ENCODE measurements at regions not wholly inside any gene's neighbourhood (a gene's known extent, or its start where the extent isn't known, plus 50 kb on each side); places are given as distances from the start of the nearest gene placed in this dataset.

DNA sequence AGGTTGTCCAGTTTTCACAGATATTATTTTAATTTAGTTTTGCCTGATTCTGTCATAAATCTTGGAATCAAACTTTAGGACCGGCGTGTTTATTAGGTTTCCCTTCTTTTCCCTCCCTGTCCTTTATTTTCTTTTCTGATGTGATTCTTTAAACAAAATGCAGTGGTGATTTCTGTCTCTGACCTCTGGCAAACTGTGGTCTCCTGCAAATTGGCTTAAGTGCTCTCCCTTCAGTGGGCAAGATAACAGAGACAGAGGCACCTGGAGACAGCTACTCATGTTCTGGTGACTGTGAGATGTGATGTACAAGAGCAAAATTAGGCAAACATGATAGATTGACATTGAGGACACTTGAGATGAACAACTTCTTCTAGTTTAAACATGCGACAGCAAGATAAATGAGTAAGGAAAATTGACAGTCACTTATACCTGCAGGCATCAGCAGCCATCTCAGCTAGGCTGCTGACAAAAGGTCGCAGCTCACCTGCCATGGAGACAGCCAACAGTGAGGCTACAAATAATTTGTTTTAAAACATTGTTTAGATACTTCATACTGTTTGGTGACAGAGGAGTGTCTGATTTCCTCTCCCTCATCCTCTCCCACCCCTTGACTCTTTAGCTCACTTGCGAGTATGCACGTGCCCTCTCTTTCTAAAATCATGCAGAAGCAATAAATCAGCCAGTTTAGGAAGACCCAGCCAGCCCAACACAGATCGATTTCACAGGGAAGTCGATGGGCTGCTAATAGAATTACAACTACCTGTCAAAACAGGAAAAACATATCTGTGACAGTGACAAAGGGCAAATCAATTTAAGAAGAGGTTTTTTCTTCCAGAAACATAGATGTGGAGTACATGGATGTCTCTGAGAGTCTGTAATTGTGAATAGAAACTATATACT lies 63.4 kb upstream of the MAP3K7 start:
- Histone ChIP-seq H3K4me1 (ENCODE audit: low read depth) (no peaks in the 10 kb centered on the region), H3K36me3 (ENCODE audit: low read depth) (no peaks in the 10 kb centered on the region), H3K9me3 (no peaks in the 10 kb centered on the region), H3K4me3 (no peak overlapping the region)
- TF ChIP-seq, protein P1, sequence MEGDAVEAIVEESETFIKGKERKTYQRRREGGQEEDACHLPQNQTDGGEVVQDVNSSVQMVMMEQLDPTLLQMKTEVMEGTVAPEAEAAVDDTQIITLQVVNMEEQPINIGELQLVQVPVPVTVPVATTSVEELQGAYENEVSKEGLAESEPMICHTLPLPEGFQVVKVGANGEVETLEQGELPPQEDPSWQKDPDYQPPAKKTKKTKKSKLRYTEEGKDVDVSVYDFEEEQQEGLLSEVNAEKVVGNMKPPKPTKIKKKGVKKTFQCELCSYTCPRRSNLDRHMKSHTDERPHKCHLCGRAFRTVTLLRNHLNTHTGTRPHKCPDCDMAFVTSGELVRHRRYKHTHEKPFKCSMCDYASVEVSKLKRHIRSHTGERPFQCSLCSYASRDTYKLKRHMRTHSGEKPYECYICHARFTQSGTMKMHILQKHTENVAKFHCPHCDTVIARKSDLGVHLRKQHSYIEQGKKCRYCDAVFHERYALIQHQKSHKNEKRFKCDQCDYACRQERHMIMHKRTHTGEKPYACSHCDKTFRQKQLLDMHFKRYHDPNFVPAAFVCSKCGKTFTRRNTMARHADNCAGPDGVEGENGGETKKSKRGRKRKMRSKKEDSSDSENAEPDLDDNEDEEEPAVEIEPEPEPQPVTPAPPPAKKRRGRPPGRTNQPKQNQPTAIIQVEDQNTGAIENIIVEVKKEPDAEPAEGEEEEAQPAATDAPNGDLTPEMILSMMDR (IDR thresholded peaks at IDR 0.05) = no peak
- DNase-seq (no peak), ATAC-seq (no peak)
- intact Hi-C loops (cut with DNase I, micrococcal nuclease) = no loop called here

- Histone ChIP-seq H3K4me1 (ENCODE audit: low read depth) (no peaks in the 10 kb centered on the region), H3K36me3 (ENCODE audit: low read depth) (no peaks in the 10 kb centered on the region), H3K4me3 (no peak overlapping the region), H3K9me3 (no peaks in the 10 kb centered on the region)
- DNase-seq (no peak), ATAC-seq (no peak)
- intact Hi-C loops (cut with DNase I, micrococcal nuclease) = no loop called here
- TF ChIP-seq, protein P1 (IDR thresholded peaks at IDR 0.05) = no peak
These were observed 62.0 kb upstream of the MAP3K7 start for GRCh38 chr6:90648873-90649272.

DNA sequence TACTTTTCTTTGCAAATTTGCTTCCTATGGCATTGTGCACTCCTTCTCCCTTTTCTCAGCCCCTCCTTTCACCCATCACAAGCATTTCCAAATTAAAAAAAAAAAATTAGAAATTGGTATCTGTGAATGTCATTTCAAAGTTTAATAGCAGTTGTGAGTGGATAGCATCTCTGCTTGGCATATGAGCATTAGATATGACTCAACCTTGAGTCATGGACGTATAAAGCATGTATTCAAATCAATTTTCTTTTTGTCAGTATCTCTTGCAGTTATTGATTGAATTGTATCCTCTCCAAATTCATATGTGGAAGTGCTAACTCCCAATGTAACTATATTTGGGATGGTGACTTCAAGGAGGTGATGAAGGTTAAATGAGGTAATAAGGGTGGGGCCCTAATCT lies 60.1 kb upstream of the MAP3K7 start:
- TF ChIP-seq, protein P1 (IDR thresholded peaks at IDR 0.05) = no peak
- no peaks in the 10 kb centered on the region for H3K36me3 ChIP-seq (ENCODE audit: low read depth)
- DNase-seq = no peak
- no peak overlapping the region for H3K4me3 ChIP-seq
- intact Hi-C loops (cut with DNase I, micrococcal nuclease) = no loop called here
- ATAC-seq = no peak
- no peaks in the 10 kb centered on the region for H3K9me3 ChIP-seq
- H3K4me1 ChIP-seq (ENCODE audit: low read depth) = no peaks in the 10 kb centered on the region

DNA sequence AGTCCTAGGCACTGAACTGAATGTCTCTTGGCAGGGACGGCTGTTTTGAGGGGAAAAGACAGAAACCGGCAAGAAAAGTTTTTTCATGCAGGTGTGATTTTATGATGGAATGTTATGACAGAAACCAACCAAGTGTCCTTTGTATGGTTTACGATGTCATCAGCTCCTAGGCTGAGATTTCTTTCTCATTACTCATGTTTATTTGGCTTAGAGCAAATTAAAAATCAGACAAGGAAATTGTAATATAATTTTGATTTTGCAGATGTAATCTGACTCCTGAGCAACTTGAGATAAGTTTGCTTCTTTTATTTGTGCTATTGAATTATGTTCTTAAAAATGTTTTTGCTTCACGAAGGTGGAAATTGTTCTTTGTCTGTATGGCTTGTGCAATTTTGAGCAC lies 58.8 kb upstream of the MAP3K7 start:
- H3K4me1 ChIP-seq (ENCODE audit: low read depth) = no peaks in the 10 kb centered on the region
- intact Hi-C loops (cut with DNase I, micrococcal nuclease) = no loop called here
- TF ChIP-seq, protein P1 (IDR thresholded peaks at IDR 0.05) = no peak

DNA sequence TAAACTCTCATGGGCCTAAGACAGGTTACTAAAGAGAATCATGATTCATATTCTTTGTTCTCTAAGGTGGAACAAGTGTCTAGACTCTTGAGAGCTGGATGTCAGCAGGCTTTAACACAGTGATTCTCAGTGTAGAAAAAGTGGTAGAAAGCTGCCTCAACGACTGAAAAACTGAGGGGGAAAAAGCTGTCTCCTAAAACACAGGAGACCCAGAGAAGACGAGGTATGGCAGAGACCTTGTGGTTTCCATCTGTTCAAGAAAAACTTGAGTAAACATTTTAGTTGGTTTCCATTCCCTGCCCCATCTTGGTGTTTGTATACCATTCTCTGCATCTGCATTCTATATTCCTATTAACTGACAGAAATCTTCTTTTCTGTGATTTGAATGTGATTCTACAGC lies 57.6 kb upstream of the MAP3K7 start:
- TF ChIP-seq, protein P1 (IDR thresholded peaks at IDR 0.05) = no peak

More for the DNA sequence above, 58.8 kb upstream of the MAP3K7 start:
- H3K4me3 ChIP-seq = no peak overlapping the region
- ATAC-seq = no peak
- no peaks in the 10 kb centered on the region for H3K9me3 ChIP-seq
- no peaks in the 10 kb centered on the region for H3K36me3 ChIP-seq (ENCODE audit: low read depth)
- DNase-seq = no peak

More for the DNA sequence above, 57.6 kb upstream of the MAP3K7 start:
- ATAC-seq (no peak), DNase-seq (no peak)
- intact Hi-C loops (cut with DNase I, micrococcal nuclease) = no loop called here
- Histone ChIP-seq H3K4me1 (ENCODE audit: low read depth) (no peaks in the 10 kb centered on the region), H3K36me3 (ENCODE audit: low read depth) (no peaks in the 10 kb centered on the region), H3K4me3 (no peak overlapping the region), H3K9me3 (no peaks in the 10 kb centered on the region)
